H9 (cell line): ENCODE measurements at regions not wholly inside any gene's neighbourhood (a gene's known extent, or its start where the extent isn't known, plus 50 kb on each side); places are given as distances from the start of the nearest gene placed in this dataset.

Experiments
- DNase-seq: peaks from one replicate; pipeline ENCODE4 v3.0.0-alpha.2; 2017
- H2AFZ ChIP-seq: one replicate; pipeline ENCODE4 v1.6.1; 2013; ENCODE audit warnings: mild to moderate bottlenecking, low read length, control low read depth, moderate library complexity
- H2AK5ac ChIP-seq: 2 replicates; pipeline ENCODE4 v1.6.1; 2013; ENCODE audit warnings: low read length, control low read depth, mixed read lengths; ENCODE audit not compliant: insufficient read length
- H2BK120ac ChIP-seq: one replicate; pipeline ENCODE4 v1.6.1; 2013; ENCODE audit warnings: low read depth, mild to moderate bottlenecking, low read length, control low read depth, inconsistent platforms; ENCODE audit not compliant: poor library complexity, severe bottlenecking
- H2BK12ac ChIP-seq: 2 replicates; pipeline ENCODE4 v1.6.1; 2013; ENCODE audit warnings: low read length, control low read depth, mixed read lengths, low read depth; ENCODE audit not compliant: insufficient read length
- H2BK15ac ChIP-seq: 2 replicates; pipeline ENCODE4 v1.6.1; 2013; ENCODE audit warnings: low read depth, low read length, control low read depth
- H2BK20ac ChIP-seq: one replicate; pipeline ENCODE4 v1.6.1; 2013; ENCODE audit warnings: low read depth, mild to moderate bottlenecking, low read length, control low read depth, inconsistent platforms; ENCODE audit not compliant: poor library complexity, severe bottlenecking
- H2BK5ac ChIP-seq: 2 replicates; pipeline ENCODE4 v1.6.1; 2013; ENCODE audit warnings: low read length, control low read depth, mixed read lengths; ENCODE audit not compliant: insufficient read length
- H3K14ac ChIP-seq: 2 replicates; pipeline ENCODE4 v1.6.1; 2013; ENCODE audit warnings: low read length, control low read depth; ENCODE audit not compliant: insufficient read depth
- H3K18ac ChIP-seq: 2 replicates; pipeline ENCODE4 v1.6.1; 2013; ENCODE audit warnings: low read depth, mild to moderate bottlenecking, mixed read lengths, low read length, control low read depth; ENCODE audit not compliant: insufficient read length
- H3K23ac ChIP-seq: 2 replicates; pipeline ENCODE4 v1.6.1; 2013; ENCODE audit warnings: low read length, control low read depth, mixed read lengths, low read depth; ENCODE audit not compliant: insufficient read length
- H3K23me2 ChIP-seq: 2 replicates; pipeline ENCODE4 v1.6.1; 2013; ENCODE audit warnings: low read depth, mild to moderate bottlenecking, mixed read lengths, low read length, control low read depth; ENCODE audit not compliant: insufficient read length, poor library complexity, severe bottlenecking
- H3K27ac ChIP-seq: 2 replicates; pipeline ENCODE4 v1.5.1; 2013; ENCODE audit warnings: low read length, control low read depth, mixed read lengths, low read depth; ENCODE audit not compliant: insufficient read length
- H3K27me3 ChIP-seq: 2 replicates; pipeline ENCODE4 v1.6.1; 2013; ENCODE audit warnings: low read length, control low read depth, inconsistent platforms; ENCODE audit not compliant: insufficient read depth
- H3K4ac ChIP-seq: 2 replicates; pipeline ENCODE4 v1.6.1; 2013; ENCODE audit warnings: low read depth, mild to moderate bottlenecking, control low read depth, inconsistent platforms, low read length, moderate library complexity
- H3K4me1 ChIP-seq: 2 replicates; pipeline ENCODE4 v1.6.1; 2013; ENCODE audit warnings: low read length, control low read depth, inconsistent platforms; ENCODE audit not compliant: insufficient read depth
- H3K4me2 ChIP-seq: 2 replicates; pipeline ENCODE4 v1.6.1; 2013; ENCODE audit warnings: low read length, control low read depth, mixed read lengths; ENCODE audit not compliant: insufficient read length, insufficient read depth
- H3K56ac ChIP-seq: 2 replicates; pipeline ENCODE4 v1.6.1; 2013; ENCODE audit warnings: low read depth, mild to moderate bottlenecking, mixed read lengths, low read length, control low read depth; ENCODE audit not compliant: insufficient read length
- H3K79me1 ChIP-seq: 2 replicates; pipeline ENCODE4 v1.6.1; 2013; ENCODE audit warnings: low read depth, mild to moderate bottlenecking, moderate library complexity, low read length, control low read depth, inconsistent platforms; ENCODE audit not compliant: insufficient read depth, poor library complexity, severe bottlenecking
- H3K79me2 ChIP-seq: 2 replicates; pipeline ENCODE4 v1.6.1; 2013; ENCODE audit warnings: low read length, control low read depth, inconsistent platforms; ENCODE audit not compliant: insufficient read depth
- H3K9ac ChIP-seq: 2 replicates; pipeline ENCODE4 v1.6.1; 2013; ENCODE audit warnings: low read length, control low read depth, mixed read lengths; ENCODE audit not compliant: insufficient read length; ENCODE audit errors: extremely low read depth
- H3K9me3 ChIP-seq: one replicate; pipeline ENCODE4 v1.6.1; 2013; ENCODE audit warnings: low read depth, low read length, inconsistent platforms; ENCODE audit not compliant: control insufficient read depth
- H3T11ph ChIP-seq: one replicate; pipeline ENCODE4 v1.6.1; 2013; ENCODE audit warnings: mild to moderate bottlenecking, low read length, control low read depth, inconsistent platforms
- H4K20me1 ChIP-seq: one replicate; pipeline ENCODE4 v1.6.1; 2013; ENCODE audit not compliant: control insufficient read depth, insufficient read length, insufficient read depth
- H4K5ac ChIP-seq: 2 replicates; pipeline ENCODE4 v1.6.1; 2013; ENCODE audit warnings: low read depth, mild to moderate bottlenecking, mixed read lengths, low read length, control low read depth; ENCODE audit not compliant: insufficient read length
- H4K8ac ChIP-seq: replicated peaks from 2 replicates; pipeline ENCODE4 v1.6.1; 2013; ENCODE audit warnings: low read length, control low read depth, mixed read lengths, low read depth; ENCODE audit not compliant: insufficient read length
- H4K91ac ChIP-seq: 2 replicates; pipeline ENCODE4 v1.6.1; 2013; ENCODE audit warnings: low read depth, mild to moderate bottlenecking, moderate library complexity, mixed read lengths, low read length, control low read depth; ENCODE audit not compliant: insufficient read length
- H3K27ac Mint-ChIP-seq, 3 experiments: 2 replicates in 2 of 3; 3 replicates in 1 of 3; pipeline ENCODE4 v1.8.0; 2020 to 2021; ENCODE audit warnings: mixed read lengths in 3 of 3, mild to moderate bottlenecking in 1 of 3, moderate library complexity in 1 of 3
- H3K27me3 Mint-ChIP-seq: 2 replicates; pipeline ENCODE4 v1.8.0; 2021; ENCODE audit warnings: low read depth, mild to moderate bottlenecking, moderate library complexity, mixed read lengths
- H3K36me3 Mint-ChIP-seq, 3 experiments: 2 replicates in 2 of 3; 3 replicates in 1 of 3; pipeline ENCODE4 v1.8.0; 2020 to 2021; ENCODE audit warnings: low read depth in 3 of 3, mixed read lengths in 3 of 3; ENCODE audit not compliant: insufficient read depth in 1 of 3
- H3K4me1 Mint-ChIP-seq, 2 experiments: 2 replicates each; pipeline ENCODE4 v1.8.0; 2020; ENCODE audit warnings: mixed read lengths in 2 of 2
- H3K4me3 Mint-ChIP-seq, 2 experiments: 2 replicates in 1 of 2; 3 replicates in 1 of 2; pipeline ENCODE4 v1.8.0; 2020 to 2021; ENCODE audit warnings: mild to moderate bottlenecking in 2 of 2, mixed read lengths in 2 of 2, moderate library complexity in 1 of 2
- H3K9me3 Mint-ChIP-seq, 2 experiments: 2 replicates in 1 of 2; 3 replicates in 1 of 2; pipeline ENCODE4 v1.8.0; 2020; ENCODE audit warnings: mild to moderate bottlenecking in 2 of 2, mixed read lengths in 2 of 2, moderate library complexity in 1 of 2
- WGBS: extraction: QIAGEN DNeasy Blood & Tissue Kit; methylation state at CpG from one replicate; pipeline ENCODE4 v1.1.7; 2013; ENCODE audit warnings: missing lambda C conversion rate, low lambda C conversion rate, mixed read lengths; ENCODE audit not compliant: insufficient read length; ENCODE audit errors: extremely low coverage; 5-methylcytosine and 5-hydroxymethylcytosine counted together
- TF ChIP-seq, protein P1 (sequence below): fragments of 200-600 bp; sonication (generic); conservative IDR thresholded peaks from 3 replicates; pipeline ENCODE4 v1.8.0; 2021; ENCODE audit warnings: antibody characterized with exemption, mild to moderate bottlenecking

GRCh38 chr3:88416436-88416835 is 266.7 kb downstream of the C3orf38 start:
- no peak overlapping the region for H2AK5ac ChIP-seq
- no peak overlapping the region for H2BK12ac ChIP-seq
- H3K27ac Mint-ChIP-seq: no peak overlapping the region
- no peaks in the 10 kb centered on the region for H3K27me3 ChIP-seq
- no peak overlapping the region for H4K8ac ChIP-seq
- no peaks in the 10 kb centered on the region for H3K4me1 Mint-ChIP-seq
- no peak overlapping the region for H4K91ac ChIP-seq
- no peak overlapping the region for H3K23ac ChIP-seq
- H4K5ac ChIP-seq: no peak overlapping the region
- H3K4me1 ChIP-seq: no peaks in the 10 kb centered on the region
- H3K14ac ChIP-seq: no peak overlapping the region
- H3K56ac ChIP-seq: no peak overlapping the region
- no peaks in the 10 kb centered on the region for H3K79me2 ChIP-seq
- DNase-seq: no peak
- H3K27ac ChIP-seq: no peak overlapping the region
- H2AFZ ChIP-seq: no peak overlapping the region
- no peaks in the 10 kb centered on the region for H4K20me1 ChIP-seq
- H2BK20ac ChIP-seq: no peak overlapping the region
- H2BK15ac ChIP-seq: no peak overlapping the region
- no peaks in the 10 kb centered on the region for H3K23me2 ChIP-seq
- TF ChIP-seq, protein P1, sequence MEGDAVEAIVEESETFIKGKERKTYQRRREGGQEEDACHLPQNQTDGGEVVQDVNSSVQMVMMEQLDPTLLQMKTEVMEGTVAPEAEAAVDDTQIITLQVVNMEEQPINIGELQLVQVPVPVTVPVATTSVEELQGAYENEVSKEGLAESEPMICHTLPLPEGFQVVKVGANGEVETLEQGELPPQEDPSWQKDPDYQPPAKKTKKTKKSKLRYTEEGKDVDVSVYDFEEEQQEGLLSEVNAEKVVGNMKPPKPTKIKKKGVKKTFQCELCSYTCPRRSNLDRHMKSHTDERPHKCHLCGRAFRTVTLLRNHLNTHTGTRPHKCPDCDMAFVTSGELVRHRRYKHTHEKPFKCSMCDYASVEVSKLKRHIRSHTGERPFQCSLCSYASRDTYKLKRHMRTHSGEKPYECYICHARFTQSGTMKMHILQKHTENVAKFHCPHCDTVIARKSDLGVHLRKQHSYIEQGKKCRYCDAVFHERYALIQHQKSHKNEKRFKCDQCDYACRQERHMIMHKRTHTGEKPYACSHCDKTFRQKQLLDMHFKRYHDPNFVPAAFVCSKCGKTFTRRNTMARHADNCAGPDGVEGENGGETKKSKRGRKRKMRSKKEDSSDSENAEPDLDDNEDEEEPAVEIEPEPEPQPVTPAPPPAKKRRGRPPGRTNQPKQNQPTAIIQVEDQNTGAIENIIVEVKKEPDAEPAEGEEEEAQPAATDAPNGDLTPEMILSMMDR: no peak
- H3T11ph ChIP-seq: no peak overlapping the region
- H3K27me3 Mint-ChIP-seq: no peaks in the 10 kb centered on the region
- H3K9me3 Mint-ChIP-seq: no peaks in the 10 kb centered on the region
- H2BK5ac ChIP-seq: no peak overlapping the region
- no peak overlapping the region for H2BK120ac ChIP-seq
- WGBS: no CpG with 5 or more reads among the region's 2 CpGs
- no peak overlapping the region for H3K4me3 Mint-ChIP-seq
- H3K4ac ChIP-seq: no peak overlapping the region
- no peak overlapping the region for H3K18ac ChIP-seq
- H3K9me3 ChIP-seq: no peaks in the 10 kb centered on the region
- H3K9ac ChIP-seq: no peak overlapping the region
- H3K79me1 ChIP-seq: no peaks in the 10 kb centered on the region
- H3K36me3 Mint-ChIP-seq: no peaks in the 10 kb centered on the region
- H3K4me2 ChIP-seq: no peak overlapping the region
